ENCODE measurements at regions not wholly inside any gene's neighbourhood (a gene's known extent, or its start where the extent isn't known, plus 50 kb on each side); places are given as distances from the start of the nearest gene placed in this dataset.

DNA sequence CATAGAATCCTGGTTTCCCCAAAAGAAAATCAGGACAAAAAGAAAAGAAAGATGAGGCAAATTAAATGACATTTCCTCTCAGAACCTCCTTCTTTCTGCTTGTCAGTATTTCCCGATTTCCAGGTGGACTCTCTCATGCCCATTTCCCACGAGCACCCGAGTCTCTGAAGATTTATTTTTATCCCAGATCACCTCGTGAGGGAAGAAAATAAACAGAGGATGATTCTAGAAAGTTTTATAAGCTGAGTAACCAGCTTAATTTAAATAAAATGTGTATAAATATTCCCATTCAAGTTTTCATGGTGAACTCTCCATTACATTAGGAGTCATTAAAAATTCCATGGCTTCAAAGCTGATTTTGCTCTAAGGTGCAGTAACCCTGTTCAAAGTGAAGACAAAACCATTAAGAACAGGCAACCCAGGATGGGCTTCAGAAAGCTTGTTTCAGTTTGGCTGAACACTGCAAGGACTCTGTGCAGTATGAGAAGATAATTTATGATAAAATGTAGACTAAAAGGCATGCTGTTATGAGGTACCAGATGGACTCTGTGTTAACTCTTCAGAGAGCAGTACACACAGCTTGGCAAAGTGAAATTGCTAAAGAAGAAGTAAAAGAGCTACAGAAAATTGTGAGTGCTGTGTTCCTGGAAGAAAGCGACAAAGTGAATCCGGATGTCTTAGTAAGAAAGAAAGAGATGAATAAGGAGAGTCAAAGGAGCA lies 521.3 kb upstream of the LRRN3 start:
- Histone ChIP-seq H3K36me3 (no peaks in the 10 kb centered on the region), H3K4me1 (no peaks in the 10 kb centered on the region), H3K27me3 (no peaks in the 10 kb centered on the region), H3K9me3 (no peaks in the 10 kb centered on the region), H3K27ac (no peak overlapping the region), H3K4me3 (no peak overlapping the region)
- TF ChIP-seq POLR2A (IDR thresholded peaks at IDR 0.05) (no peak), EP300 (IDR thresholded peaks at IDR 0.05) (no peak)
- TF ChIP-seq, protein P1, sequence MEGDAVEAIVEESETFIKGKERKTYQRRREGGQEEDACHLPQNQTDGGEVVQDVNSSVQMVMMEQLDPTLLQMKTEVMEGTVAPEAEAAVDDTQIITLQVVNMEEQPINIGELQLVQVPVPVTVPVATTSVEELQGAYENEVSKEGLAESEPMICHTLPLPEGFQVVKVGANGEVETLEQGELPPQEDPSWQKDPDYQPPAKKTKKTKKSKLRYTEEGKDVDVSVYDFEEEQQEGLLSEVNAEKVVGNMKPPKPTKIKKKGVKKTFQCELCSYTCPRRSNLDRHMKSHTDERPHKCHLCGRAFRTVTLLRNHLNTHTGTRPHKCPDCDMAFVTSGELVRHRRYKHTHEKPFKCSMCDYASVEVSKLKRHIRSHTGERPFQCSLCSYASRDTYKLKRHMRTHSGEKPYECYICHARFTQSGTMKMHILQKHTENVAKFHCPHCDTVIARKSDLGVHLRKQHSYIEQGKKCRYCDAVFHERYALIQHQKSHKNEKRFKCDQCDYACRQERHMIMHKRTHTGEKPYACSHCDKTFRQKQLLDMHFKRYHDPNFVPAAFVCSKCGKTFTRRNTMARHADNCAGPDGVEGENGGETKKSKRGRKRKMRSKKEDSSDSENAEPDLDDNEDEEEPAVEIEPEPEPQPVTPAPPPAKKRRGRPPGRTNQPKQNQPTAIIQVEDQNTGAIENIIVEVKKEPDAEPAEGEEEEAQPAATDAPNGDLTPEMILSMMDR (IDR thresholded peaks at IDR 0.05), result no peak
- WGBS, 2 donors, result 49 to 51% methylated on average over 6 of the region's 6 CpGs
- DNase-seq (ENCODE audit: low spot score in 2 of 2), result no peak

DNA sequence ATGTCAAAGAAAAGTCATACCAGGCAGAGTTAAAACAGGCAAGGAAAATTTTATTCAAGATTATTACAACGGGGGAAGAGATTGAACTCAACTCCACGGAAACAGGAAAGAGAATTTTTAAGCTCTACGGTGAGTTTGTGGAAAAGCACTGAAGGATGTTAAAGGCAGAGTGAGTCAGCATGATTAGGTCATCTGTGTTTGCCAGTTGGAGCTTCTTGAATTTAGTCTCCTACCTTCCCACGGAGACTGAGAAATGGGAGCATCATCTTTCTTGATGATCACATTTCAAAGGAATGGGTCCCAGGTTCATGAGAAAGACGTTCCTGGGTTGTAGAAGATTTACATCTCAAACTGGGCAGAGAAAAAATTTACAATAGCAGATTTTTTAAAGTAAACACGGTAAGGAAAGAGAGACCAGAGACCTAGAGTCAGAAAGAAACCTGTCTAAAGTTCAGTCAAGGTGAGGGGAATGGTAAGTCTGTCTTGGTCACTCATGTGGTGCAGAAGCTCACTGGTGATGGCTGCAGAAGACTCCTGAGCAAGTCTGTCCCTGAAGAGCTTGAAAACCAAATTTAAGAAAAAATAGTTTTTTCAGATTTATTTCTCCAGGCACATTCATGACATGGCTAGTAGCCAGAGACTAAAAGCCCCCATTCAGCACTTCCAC lies 516.9 kb upstream of the LRRN3 start:
- 66 to 70% methylated on average over 6 of the region's 6 CpGs for WGBS, 2 donors
- Histone ChIP-seq H3K9me3 (no peaks in the 10 kb centered on the region), H3K4me3 (no peak overlapping the region), H3K36me3 (no peaks in the 10 kb centered on the region), H3K27me3 (no peaks in the 10 kb centered on the region), H3K27ac (no peak overlapping the region), H3K4me1 (no peaks in the 10 kb centered on the region)
- TF ChIP-seq EP300 (IDR thresholded peaks at IDR 0.05), result no peak
- no peak for TF ChIP-seq POLR2A (IDR thresholded peaks at IDR 0.05)
- TF ChIP-seq, protein P1 (IDR thresholded peaks at IDR 0.05), result no peak
- DNase-seq (ENCODE audit: low spot score in 2 of 2), result no peak

DNA sequence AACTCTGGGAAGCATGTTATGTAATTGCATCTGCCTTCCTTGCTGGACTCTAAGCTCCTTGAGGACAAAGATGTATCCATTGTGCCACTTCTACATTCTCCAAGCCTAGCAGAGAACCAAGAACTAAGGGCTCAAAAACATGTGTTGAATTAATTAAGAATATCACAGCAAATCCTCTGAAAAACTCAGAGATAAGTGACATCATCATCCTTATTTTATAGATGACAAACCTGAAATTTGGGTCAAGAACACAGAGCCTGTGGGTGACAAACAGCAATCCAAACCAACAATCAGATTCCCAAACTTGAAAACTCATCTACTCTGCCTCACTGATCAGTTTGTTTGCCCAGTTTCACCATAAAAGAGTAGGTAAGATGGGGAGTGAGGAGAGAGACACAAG lies 503.6 kb upstream of the LRRN3 start:
- H3K4me1 ChIP-seq, result no peaks in the 10 kb centered on the region
- DNase-seq (ENCODE audit: low spot score in 2 of 2), result no peak
- no peaks in the 10 kb centered on the region for H3K9me3 ChIP-seq
- no peak for TF ChIP-seq EP300 (IDR thresholded peaks at IDR 0.05)
- TF ChIP-seq, protein P1 (IDR thresholded peaks at IDR 0.05), result no peak
- no peak for TF ChIP-seq POLR2A (IDR thresholded peaks at IDR 0.05)
- no peaks in the 10 kb centered on the region for H3K36me3 ChIP-seq
- no peak overlapping the region for H3K27ac ChIP-seq
- no peak overlapping the region for H3K4me3 ChIP-seq
- H3K27me3 ChIP-seq, result no peaks in the 10 kb centered on the region

DNA sequence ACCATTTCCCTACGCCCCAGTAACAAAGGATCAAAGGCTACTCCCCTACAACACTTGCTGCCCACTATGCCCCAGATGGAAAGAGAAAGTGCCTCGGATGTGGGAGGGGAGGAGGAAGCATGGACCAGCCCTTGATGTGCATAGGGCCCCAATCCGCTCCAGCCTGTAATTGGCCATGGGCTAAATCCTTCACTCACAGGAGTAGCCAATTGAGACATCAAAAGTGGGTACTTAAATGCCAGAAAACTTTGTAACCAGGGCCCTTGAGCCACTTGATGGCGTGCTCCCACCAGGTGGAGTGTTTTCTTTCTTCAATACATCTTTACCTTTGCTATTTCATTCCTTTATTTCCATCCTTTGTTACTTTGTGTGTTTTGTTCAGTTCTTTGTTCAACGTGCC lies 500.5 kb upstream of the LRRN3 start:
- no peaks in the 10 kb centered on the region for H3K9me3 ChIP-seq
- H3K36me3 ChIP-seq, result no peaks in the 10 kb centered on the region
- no peaks in the 10 kb centered on the region for H3K4me1 ChIP-seq
- H3K4me3 ChIP-seq, result no peak overlapping the region
- TF ChIP-seq, protein P1 (IDR thresholded peaks at IDR 0.05), result no peak
- TF ChIP-seq EP300 (IDR thresholded peaks at IDR 0.05), result no peak
- no peak for TF ChIP-seq POLR2A (IDR thresholded peaks at IDR 0.05)
- no peak for DNase-seq (ENCODE audit: low spot score in 2 of 2)
- H3K27ac ChIP-seq, result no peak overlapping the region
- 87 to 88% methylated on average over 5 of the region's 5 CpGs for WGBS, 2 donors
- H3K27me3 ChIP-seq, result no peaks in the 10 kb centered on the region

DNA sequence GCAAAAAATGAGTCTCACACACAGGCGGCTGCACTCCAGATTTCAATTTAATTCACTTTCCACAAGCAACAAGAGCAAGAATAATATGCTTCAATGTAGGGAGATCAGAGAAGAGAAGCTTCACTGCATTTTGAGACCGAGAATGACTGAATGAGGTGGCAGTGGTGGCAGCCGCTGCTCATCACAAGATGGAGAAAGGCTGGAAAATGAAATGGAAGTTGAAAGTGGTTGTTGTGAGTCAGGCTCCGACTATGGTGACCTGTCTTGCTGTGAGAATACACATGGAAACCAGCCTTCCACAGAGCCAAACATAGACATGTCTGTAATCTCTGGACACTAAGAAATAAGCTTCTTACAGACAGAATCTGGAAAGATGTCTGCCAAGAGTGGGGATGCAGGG lies 499.6 kb upstream of the LRRN3 start:
- Histone ChIP-seq H3K27me3 (no peaks in the 10 kb centered on the region), H3K9me3 (no peaks in the 10 kb centered on the region), H3K4me1 (no peaks in the 10 kb centered on the region), H3K27ac (no peak overlapping the region), H3K4me3 (no peak overlapping the region), H3K36me3 (no peaks in the 10 kb centered on the region)
- no peak for DNase-seq (ENCODE audit: low spot score in 2 of 2)
- WGBS, 2 donors, result 86 to 90% methylated on average over 4 of the region's 4 CpGs
- no peak for TF ChIP-seq EP300 (IDR thresholded peaks at IDR 0.05)
- no peak for TF ChIP-seq POLR2A (IDR thresholded peaks at IDR 0.05)
- TF ChIP-seq, protein P1 (IDR thresholded peaks at IDR 0.05), result no peak
